ENCODE measurements at regions not wholly inside any gene's neighbourhood (a gene's known extent, or its start where the extent isn't known, plus 50 kb on each side); places are given as distances from the start of the nearest gene placed in this dataset.

- TF ChIP-seq SP1 (IDR thresholded peaks at IDR 0.05): no peak
- no peak for TF ChIP-seq HDGF (IDR thresholded peaks at IDR 0.05; ENCODE audit: borderline replicate concordance)
- no peak for TF ChIP-seq L3MBTL2 (conservative IDR thresholded peaks at IDR 0.05)
- no peak for TF ChIP-seq FOXK2 (IDR thresholded peaks at IDR 0.05)
- no peak for TF ChIP-seq SUZ12 (IDR thresholded peaks at IDR 0.05)
- TF ChIP-seq BHLHE40 (IDR thresholded peaks at IDR 0.05; ENCODE audit: borderline replicate concordance): no peak
- TF ChIP-seq ZNF384 (IDR thresholded peaks at IDR 0.05): no peak
- TF ChIP-seq TARDBP (IDR thresholded peaks at IDR 0.05): no peak
- TF ChIP-seq CTBP1 (IDR thresholded peaks at IDR 0.05; ENCODE audit: borderline replicate concordance): no peak
- TF ChIP-seq ARNT (IDR thresholded peaks at IDR 0.05): no peak
- TF ChIP-seq LEF1 (IDR thresholded peaks at IDR 0.05; ENCODE audit: borderline replicate concordance): no peak
- no peak for TF ChIP-seq FOXM1 (IDR thresholded peaks at IDR 0.05; ENCODE audit: borderline replicate concordance)
- no peak for TF ChIP-seq PKNOX1 (IDR thresholded peaks at IDR 0.05)
- no peak for TF ChIP-seq FOXA1 (IDR thresholded peaks at IDR 0.05)
- no peak for TF ChIP-seq NFRKB (IDR thresholded peaks at IDR 0.05)
- TF ChIP-seq ELF4 (IDR thresholded peaks at IDR 0.05): no peak
- no peak for DNase-seq (ENCODE audit: extremely low spot score)
- POLR2A ChIA-PET: no interaction called here
- CTCF ChIA-PET: interaction anchor here (0.6 kb wide), 1 partner anchor 20 kb away, joined by 4 read pairs; no protein-coding TSS in a partner anchor
Measured at GRCh38 chr20:12815231-12815768, 193.5 kb upstream of the SPTLC3 start.

GRCh38 chr20:12815778-12816408, 192.9 kb upstream of the SPTLC3 start:
- DNase-seq (ENCODE audit: extremely low spot score): no peak
- TF ChIP-seq ELF4 (IDR thresholded peaks at IDR 0.05): no peak
- TF ChIP-seq SUZ12 (IDR thresholded peaks at IDR 0.05): no peak
- no peak for TF ChIP-seq FOXA1 (IDR thresholded peaks at IDR 0.05)
- no peak for TF ChIP-seq SP1 (IDR thresholded peaks at IDR 0.05)
- POLR2A ChIA-PET: no interaction called here
- CTCF ChIA-PET: interaction anchor here (0.6 kb wide), 1 partner anchor 19 kb away, joined by 4 read pairs; no protein-coding TSS in a partner anchor

GRCh38 chr20:12821249-12821648, 187.5 kb upstream of the SPTLC3 start:
- TF ChIP-seq HDGF (IDR thresholded peaks at IDR 0.05; ENCODE audit: borderline replicate concordance) (no peak), LEF1 (IDR thresholded peaks at IDR 0.05; ENCODE audit: borderline replicate concordance) (no peak), SP1 (IDR thresholded peaks at IDR 0.05) (no peak)
- CTCF ChIA-PET: no interaction called here
- DNase-seq (ENCODE audit: extremely low spot score): no peak
- POLR2A ChIA-PET: no interaction called here

GRCh38 chr20:12823734-12824133, 185.0 kb upstream of the SPTLC3 start:
- DNase-seq (ENCODE audit: extremely low spot score): no peak
- TF ChIP-seq HDGF (IDR thresholded peaks at IDR 0.05; ENCODE audit: borderline replicate concordance): no peak
- TF ChIP-seq FOXM1 (IDR thresholded peaks at IDR 0.05; ENCODE audit: borderline replicate concordance): no peak
- no peak for TF ChIP-seq LEF1 (IDR thresholded peaks at IDR 0.05; ENCODE audit: borderline replicate concordance)
- no peak for TF ChIP-seq SUZ12 (IDR thresholded peaks at IDR 0.05)
- no peak for TF ChIP-seq FOXA1 (IDR thresholded peaks at IDR 0.05)
- no peak for TF ChIP-seq BHLHE40 (IDR thresholded peaks at IDR 0.05; ENCODE audit: borderline replicate concordance)
- TF ChIP-seq ELF4 (IDR thresholded peaks at IDR 0.05): no peak
- TF ChIP-seq SP1 (IDR thresholded peaks at IDR 0.05): no peak
- no peak for TF ChIP-seq NFRKB (IDR thresholded peaks at IDR 0.05)
- ChIA-PET CTCF (no interaction called here), POLR2A (no interaction called here)

GRCh38 chr20:12824328-12825225, 184.2 kb upstream of the SPTLC3 start:
- ChIA-PET POLR2A (no interaction called here), CTCF (interaction anchor here (0.6 kb wide), 1 partner anchor 985 kb away, joined by 3 read pairs; no protein-coding TSS in a partner anchor)
- TF ChIP-seq FOXK2 (IDR thresholded peaks at IDR 0.05): no peak
- TF ChIP-seq ARNT (IDR thresholded peaks at IDR 0.05): no peak
- TF ChIP-seq BHLHE40 (IDR thresholded peaks at IDR 0.05; ENCODE audit: borderline replicate concordance): no peak
- TF ChIP-seq HDGF (IDR thresholded peaks at IDR 0.05; ENCODE audit: borderline replicate concordance): no peak
- TF ChIP-seq SP1 (IDR thresholded peaks at IDR 0.05): no peak
- TF ChIP-seq L3MBTL2 (conservative IDR thresholded peaks at IDR 0.05): no peak
- TF ChIP-seq ZNF384 (IDR thresholded peaks at IDR 0.05): no peak
- TF ChIP-seq FOXM1 (IDR thresholded peaks at IDR 0.05; ENCODE audit: borderline replicate concordance): no peak
- no peak for TF ChIP-seq ELF4 (IDR thresholded peaks at IDR 0.05)
- TF ChIP-seq FOXA1 (IDR thresholded peaks at IDR 0.05): no peak
- TF ChIP-seq CTBP1 (IDR thresholded peaks at IDR 0.05; ENCODE audit: borderline replicate concordance): no peak
- DNase-seq (ENCODE audit: extremely low spot score): no peak

GRCh38 chr20:12825226-12825595, 183.6 kb upstream of the SPTLC3 start:
- ChIA-PET POLR2A (no interaction called here), CTCF (no interaction called here)
- no peak for DNase-seq (ENCODE audit: extremely low spot score)
- no peak for TF ChIP-seq FOXA1 (IDR thresholded peaks at IDR 0.05)

- POLR2A ChIA-PET: no interaction called here
- no peak for TF ChIP-seq FOXA1 (IDR thresholded peaks at IDR 0.05)
- no peak for TF ChIP-seq L3MBTL2 (conservative IDR thresholded peaks at IDR 0.05)
- no peak for TF ChIP-seq FOXM1 (IDR thresholded peaks at IDR 0.05; ENCODE audit: borderline replicate concordance)
- TF ChIP-seq NFRKB (IDR thresholded peaks at IDR 0.05): no peak
- no peak for TF ChIP-seq TARDBP (IDR thresholded peaks at IDR 0.05)
- no peak for TF ChIP-seq HDGF (IDR thresholded peaks at IDR 0.05; ENCODE audit: borderline replicate concordance)
- no peak for TF ChIP-seq PKNOX1 (IDR thresholded peaks at IDR 0.05)
- no peak for TF ChIP-seq BHLHE40 (IDR thresholded peaks at IDR 0.05; ENCODE audit: borderline replicate concordance)
- no peak for TF ChIP-seq ARNT (IDR thresholded peaks at IDR 0.05)
- CTCF ChIA-PET: no interaction called here
- DNase-seq (ENCODE audit: extremely low spot score): no peak
Measured at GRCh38 chr20:12827816-12828385, 180.9 kb upstream of the SPTLC3 start.

Data from HEK293T (cell line).